ENCODE measurements at regions not wholly inside any gene's neighbourhood (a gene's known extent, or its start where the extent isn't known, plus 50 kb on each side); places are given as distances from the start of the nearest gene placed in this dataset.

DNA sequence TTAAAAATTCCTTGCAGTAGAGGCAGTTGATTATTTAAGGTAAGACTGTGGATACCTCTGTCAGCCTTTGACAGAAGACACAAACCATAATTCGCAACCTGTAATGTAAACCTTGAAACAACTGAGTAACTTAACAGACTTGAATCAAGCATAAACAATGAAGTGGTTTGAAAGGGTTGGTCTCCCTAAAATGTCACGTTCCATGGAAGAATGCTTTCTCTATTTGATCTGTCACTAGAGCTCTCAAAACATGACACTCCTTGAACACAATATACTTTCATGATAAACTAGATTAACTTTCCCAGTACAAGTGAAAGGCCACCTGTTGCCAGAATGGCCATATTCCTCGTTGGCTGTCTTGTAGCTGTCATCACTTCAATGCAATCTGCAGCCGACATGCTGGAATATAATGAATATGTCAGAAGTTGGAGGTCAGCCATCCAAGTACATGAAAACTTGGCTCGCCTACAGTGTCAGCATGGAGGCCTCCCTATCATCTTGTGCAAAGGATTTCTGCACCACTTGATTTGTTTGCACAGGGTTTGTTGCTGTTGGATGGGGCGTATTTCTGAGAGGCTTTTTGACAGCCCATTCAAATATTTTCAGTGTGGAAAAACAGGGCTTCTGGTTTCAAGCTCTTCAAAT lies 228.0 kb downstream of the TLE4 start:
- TF ChIP-seq, protein P1, sequence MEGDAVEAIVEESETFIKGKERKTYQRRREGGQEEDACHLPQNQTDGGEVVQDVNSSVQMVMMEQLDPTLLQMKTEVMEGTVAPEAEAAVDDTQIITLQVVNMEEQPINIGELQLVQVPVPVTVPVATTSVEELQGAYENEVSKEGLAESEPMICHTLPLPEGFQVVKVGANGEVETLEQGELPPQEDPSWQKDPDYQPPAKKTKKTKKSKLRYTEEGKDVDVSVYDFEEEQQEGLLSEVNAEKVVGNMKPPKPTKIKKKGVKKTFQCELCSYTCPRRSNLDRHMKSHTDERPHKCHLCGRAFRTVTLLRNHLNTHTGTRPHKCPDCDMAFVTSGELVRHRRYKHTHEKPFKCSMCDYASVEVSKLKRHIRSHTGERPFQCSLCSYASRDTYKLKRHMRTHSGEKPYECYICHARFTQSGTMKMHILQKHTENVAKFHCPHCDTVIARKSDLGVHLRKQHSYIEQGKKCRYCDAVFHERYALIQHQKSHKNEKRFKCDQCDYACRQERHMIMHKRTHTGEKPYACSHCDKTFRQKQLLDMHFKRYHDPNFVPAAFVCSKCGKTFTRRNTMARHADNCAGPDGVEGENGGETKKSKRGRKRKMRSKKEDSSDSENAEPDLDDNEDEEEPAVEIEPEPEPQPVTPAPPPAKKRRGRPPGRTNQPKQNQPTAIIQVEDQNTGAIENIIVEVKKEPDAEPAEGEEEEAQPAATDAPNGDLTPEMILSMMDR (IDR thresholded peaks at IDR 0.05): no peak
- TF ChIP-seq POLR2A (IDR thresholded peaks at IDR 0.05): no peak

Data from adrenal gland (tissue), 5 donors.